Breast epithelium (tissue), 4 donors: ENCODE measurements at regions not wholly inside any gene's neighbourhood (a gene's known extent, or its start where the extent isn't known, plus 50 kb on each side); places are given as distances from the start of the nearest gene placed in this dataset.
"Not testable (repeated sequence)": the region's sequence is repeated elsewhere in the genome, so short reads cannot be mapped to it uniquely, and the experiment has no call there.

Source experiments
- DNase-seq, 2 donors: peaks; one replicate each; pipeline ENCODE4 v3.0.0-alpha.2; 2019; ENCODE audit warnings: low spot score in 2 of 2
- H3K27ac ChIP-seq, 2 donors: fragments of 200-600 bp; sonication (generic) in 1 of 2; one replicate each; pipeline ENCODE4 v1.5.1; 2016 to 2019; ENCODE audit warnings: mild to moderate bottlenecking in 1 of 2
- H3K27me3 ChIP-seq, 2 donors: fragments of 200-600 bp; sonication (generic) in 1 of 2; one replicate each; pipeline versions ENCODE4 v1.5.1 to v1.6.0; 2017 to 2019; ENCODE audit warnings: control low read depth in 1 of 2, mild to moderate bottlenecking in 1 of 2
- H3K36me3 ChIP-seq: fragments of 200-600 bp; one replicate; pipeline ENCODE4 v1.5.1; 2019
- H3K4me1 ChIP-seq, 2 donors: fragments of 200-600 bp; sonication (generic); one replicate each; pipeline ENCODE4 v1.5.1; 2016 to 2019; ENCODE audit warnings: control low read depth in 1 of 2
- H3K4me3 ChIP-seq, 3 donors: fragments of 200-600 bp; sonication (generic); 1 replicate in 2 of 3; 2 replicates in 1 of 3; pipeline ENCODE4 v1.5.1; 2016 to 2019; ENCODE audit warnings: mild to moderate bottlenecking in 3 of 3, moderate library complexity in 2 of 3
- H3K9me3 ChIP-seq, 2 donors: fragments of 200-600 bp; sonication (generic) in 1 of 2; one replicate each; pipeline ENCODE4 v1.5.1; 2016 to 2019; ENCODE audit warnings: control low read depth in 1 of 2
- CTCF ChIP-seq, 3 donors: fragments of 450-650 bp; IDR thresholded peaks; one replicate each; pipeline ENCODE4 v1.5.1; 2016 to 2017; ENCODE audit warnings: antibody characterized with exemption in 3 of 3, mild to moderate bottlenecking in 3 of 3, moderate library complexity in 3 of 3
- POLR2A ChIP-seq: fragments of 450-650 bp; IDR thresholded peaks from one replicate; pipeline ENCODE4 v1.6.1; 2016; ENCODE audit warnings: antibody characterized with exemption, mild to moderate bottlenecking, moderate library complexity
- POLR2AphosphoS5 ChIP-seq, 3 donors: sonication (generic); formaldehyde crosslinking; IDR thresholded peaks; one replicate each; pipeline ENCODE4 v1.6.1; 2017; ENCODE audit warnings: antibody characterized with exemption in 3 of 3
- intact Hi-C: fragments of 100-400 bp; cut with DNase I; formaldehyde crosslinking; loops from one replicate; pipeline ENCODE4 v1.15.1; 2023; ENCODE audit warnings: low total_unique reads

GRCh38 chr1:224815647-224816046, 113.8 kb upstream of the DNAH14 start:
- Histone ChIP-seq H3K4me3 (no peak overlapping the region), H3K4me1 (no peaks in the 10 kb centered on the region), H3K27ac (no peak overlapping the region), H3K9me3 (peaks cover 4% of the 10 kb centered on the region in 2 donors), H3K27me3 (no peaks in the 10 kb centered on the region), H3K36me3 (no peaks in the 10 kb centered on the region)
- intact Hi-C loops = no loop called here
- TF ChIP-seq CTCF (IDR thresholded peaks at IDR 0.05) (no peak), POLR2A (no peak), POLR2AphosphoS5 (IDR thresholded peaks at IDR 0.05) (no peak)
- DNase-seq = no peak

GRCh38 chr1:224816062-224816461, 113.4 kb upstream of the DNAH14 start:
- intact Hi-C loops = no loop called here
- Histone ChIP-seq H3K9me3 (peaks cover 5 to 7% of the 10 kb centered on the region in 2 donors), H3K4me1 (no peaks in the 10 kb centered on the region), H3K27me3 (no peaks in the 10 kb centered on the region), H3K27ac (no peak overlapping the region), H3K4me3 (no peak overlapping the region), H3K36me3 (no peaks in the 10 kb centered on the region)
- DNase-seq = no peak
- no peak for TF ChIP-seq POLR2A
- no peak for TF ChIP-seq CTCF (IDR thresholded peaks at IDR 0.05)
- TF ChIP-seq POLR2AphosphoS5 (IDR thresholded peaks at IDR 0.05) = no peak

GRCh38 chr1:224817382-224817781, 112.1 kb upstream of the DNAH14 start:
- Histone ChIP-seq H3K27me3 (no peaks in the 10 kb centered on the region), H3K4me1 (no peaks in the 10 kb centered on the region), H3K4me3 (no peak overlapping the region), H3K36me3 (no peaks in the 10 kb centered on the region), H3K27ac (no peak overlapping the region), H3K9me3 (peaks cover 13 to 14% of the 10 kb centered on the region in 2 donors)
- TF ChIP-seq POLR2AphosphoS5 (IDR thresholded peaks at IDR 0.05) (no peak), POLR2A (no peak), CTCF (IDR thresholded peaks at IDR 0.05) (no peak)
- intact Hi-C loops = no loop called here
- no peak for DNase-seq

GRCh38 chr1:224819861-224820260, 109.6 kb upstream of the DNAH14 start:
- H3K4me1 ChIP-seq = no peaks in the 10 kb centered on the region
- H3K27ac ChIP-seq = no peak overlapping the region
- no peak overlapping the region for H3K4me3 ChIP-seq
- DNase-seq = no peak
- H3K27me3 ChIP-seq = no peaks in the 10 kb centered on the region
- H3K36me3 ChIP-seq = no peaks in the 10 kb centered on the region
- H3K9me3 ChIP-seq = peaks cover 9 to 14% of the 10 kb centered on the region in 2 donors
- intact Hi-C loops = no loop called here
- TF ChIP-seq CTCF (IDR thresholded peaks at IDR 0.05) = no peak
- TF ChIP-seq POLR2AphosphoS5 (IDR thresholded peaks at IDR 0.05) = no peak
- TF ChIP-seq POLR2A = no peak

- no peak overlapping the region for H3K4me3 ChIP-seq
- intact Hi-C loops = no loop called here
- no peaks in the 10 kb centered on the region for H3K36me3 ChIP-seq
- H3K27me3 ChIP-seq = no peaks in the 10 kb centered on the region
- peaks cover 14% of the 10 kb centered on the region in 2 donors for H3K9me3 ChIP-seq
- no peak for DNase-seq
- TF ChIP-seq POLR2A (no peak), POLR2AphosphoS5 (IDR thresholded peaks at IDR 0.05) (no peak), CTCF (IDR thresholded peaks at IDR 0.05) (no peak)
- H3K4me1 ChIP-seq = no peaks in the 10 kb centered on the region
- no peak overlapping the region for H3K27ac ChIP-seq
Observed at GRCh38 chr1:224820341-224820740, 109.1 kb upstream of the DNAH14 start.

GRCh38 chr1:224821751-224822150, 107.7 kb upstream of the DNAH14 start:
- H3K36me3 ChIP-seq, H3K4me1 ChIP-seq, H3K27me3 ChIP-seq, intact Hi-C loops, DNase-seq, H3K4me3 ChIP-seq, H3K27ac ChIP-seq: not testable (repeated sequence)
- H3K9me3 ChIP-seq = peaks cover 14 to 15% of the 10 kb centered on the region in 2 donors
